ENCODE measurements at regions not wholly inside any gene's neighbourhood (a gene's known extent, or its start where the extent isn't known, plus 50 kb on each side); places are given as distances from the start of the nearest gene placed in this dataset.

DNA sequence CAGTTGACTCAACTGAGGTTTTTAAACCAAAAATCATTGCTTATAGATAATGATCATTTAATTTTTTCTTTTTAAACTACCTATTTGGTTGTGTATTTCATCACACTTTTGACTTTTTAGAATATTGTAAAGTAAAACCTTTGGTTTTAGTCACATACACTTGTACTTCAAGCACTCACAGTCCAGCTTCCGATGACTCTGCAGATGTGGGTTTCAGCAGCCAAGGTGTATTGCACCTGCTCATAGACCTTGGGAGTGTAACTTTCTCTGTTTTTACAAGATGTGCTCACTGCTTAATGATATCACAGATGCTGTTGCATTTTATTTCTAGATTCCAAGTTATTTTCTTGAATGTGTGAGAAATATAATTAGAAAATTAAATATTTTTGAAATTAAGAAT is 188.3 kb upstream of the SLC38A2 start:
- Histone ChIP-seq H3K4me1 (ENCODE audit: control insufficient read depth, extremely low read depth, insufficient read depth, low read length) (peaks cover 2% of the 10 kb centered on the region), H3K36me3 (ENCODE audit: control insufficient read depth, insufficient read depth, low read length) (no peaks in the 10 kb centered on the region), H3K4me3 (replicated peaks in 1 of 4; ENCODE audit: control extremely low read depth in 1 of 4, insufficient read depth in 1 of 4, low read depth in 3 of 4, low read length in 4 of 4) (no peak overlapping the region), H4K20me1 (ENCODE audit: control insufficient read depth, extremely low read depth, insufficient read depth, low read length) (no peaks in the 10 kb centered on the region), H3K4me2 (ENCODE audit: extremely low read depth, insufficient read depth, low read length) (no peak overlapping the region), H3K9ac (ENCODE audit: insufficient read depth, low read length) (no peak overlapping the region), H3K27ac (ENCODE audit: insufficient read depth, low read length) (no peak overlapping the region), H3K9me3 (ENCODE audit: control insufficient read depth, insufficient read depth, low read depth, low read length) (no peaks in the 10 kb centered on the region), H2AFZ (ENCODE audit: low read length) (no peak overlapping the region), H3K27me3 (ENCODE audit: control insufficient read depth, insufficient read depth, low read length) (no peaks in the 10 kb centered on the region), H3K79me2 (ENCODE audit: control insufficient read depth, insufficient read depth, low read length) (no peaks in the 10 kb centered on the region)
- peak in 1 of 2 donors; percentile 34 for DNase-seq (ENCODE audit: low read depth in 2 of 2)
- TF ChIP-seq CTCF (conservative IDR thresholded peaks at IDR 0.05 in 1 of 2, IDR thresholded peaks at IDR 0.05 in 1 of 2; ENCODE audit: low read depth in 1 of 2, low read length in 2 of 2), result no peak
- no peak for TF ChIP-seq EZH2 (IDR thresholded peaks at IDR 0.05; ENCODE audit: low read length, missing control alignments)

- H3K79me2 ChIP-seq (ENCODE audit: control insufficient read depth, insufficient read depth, low read length), result no peaks in the 10 kb centered on the region
- no peaks in the 10 kb centered on the region for H4K20me1 ChIP-seq (ENCODE audit: control insufficient read depth, extremely low read depth, insufficient read depth, low read length)
- H3K4me2 ChIP-seq (ENCODE audit: extremely low read depth, insufficient read depth, low read length), result no peak overlapping the region
- H3K36me3 ChIP-seq (ENCODE audit: control insufficient read depth, insufficient read depth, low read length), result no peaks in the 10 kb centered on the region
- TF ChIP-seq EZH2 (IDR thresholded peaks at IDR 0.05; ENCODE audit: low read length, missing control alignments), result no peak
- TF ChIP-seq CTCF (conservative IDR thresholded peaks at IDR 0.05 in 1 of 2, IDR thresholded peaks at IDR 0.05 in 1 of 2; ENCODE audit: low read depth in 1 of 2, low read length in 2 of 2), result no peak
- peaks cover 2% of the 10 kb centered on the region for H3K4me1 ChIP-seq (ENCODE audit: control insufficient read depth, extremely low read depth, insufficient read depth, low read length)
- DNase-seq (ENCODE audit: low read depth in 2 of 2), result no peak
- H3K27me3 ChIP-seq (ENCODE audit: control insufficient read depth, insufficient read depth, low read length), result no peaks in the 10 kb centered on the region
- no peak overlapping the region for H3K4me3 ChIP-seq (replicated peaks in 1 of 4; ENCODE audit: control extremely low read depth in 1 of 4, insufficient read depth in 1 of 4, low read depth in 3 of 4, low read length in 4 of 4)
- no peak overlapping the region for H3K27ac ChIP-seq (ENCODE audit: insufficient read depth, low read length)
- H3K9ac ChIP-seq (ENCODE audit: insufficient read depth, low read length), result no peak overlapping the region
- peak overlapping the region; percentile 5 for H2AFZ ChIP-seq (ENCODE audit: low read length)
- no peaks in the 10 kb centered on the region for H3K9me3 ChIP-seq (ENCODE audit: control insufficient read depth, insufficient read depth, low read depth, low read length)
Measured at GRCh38 chr12:46560089-46560488, 187.5 kb upstream of the SLC38A2 start.

DNA sequence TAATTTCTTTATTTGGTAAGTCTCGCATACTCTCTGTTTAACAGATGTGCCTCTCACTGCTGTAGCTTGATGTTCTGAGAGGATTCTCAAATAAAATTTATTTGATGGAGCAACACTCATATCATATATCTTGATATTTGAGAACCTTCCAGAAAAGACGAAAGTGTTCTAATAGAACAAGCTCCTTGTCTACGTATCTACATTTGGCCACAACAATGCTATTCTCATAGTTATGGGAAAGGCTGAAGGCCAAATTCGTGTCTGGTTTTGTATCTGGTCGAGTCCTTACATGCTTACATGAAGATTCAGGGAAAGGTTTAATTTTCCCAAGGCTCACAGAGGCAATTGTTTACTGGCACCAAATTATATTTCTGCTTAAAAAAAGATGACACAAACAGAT is 186.7 kb upstream of the SLC38A2 start:
- Histone ChIP-seq H2AFZ (ENCODE audit: low read length) (no peak overlapping the region), H3K27ac (ENCODE audit: insufficient read depth, low read length) (peak overlapping the region; percentile 22)

More for the DNA sequence above, 186.7 kb upstream of the SLC38A2 start:
- DNase-seq (ENCODE audit: low read depth in 2 of 2), result peak in 1 of 2 donors; percentile 71
- Histone ChIP-seq H3K79me2 (ENCODE audit: control insufficient read depth, insufficient read depth, low read length) (no peaks in the 10 kb centered on the region), H3K4me2 (ENCODE audit: extremely low read depth, insufficient read depth, low read length) (peak overlapping the region; percentile 10), H3K27me3 (ENCODE audit: control insufficient read depth, insufficient read depth, low read length) (no peaks in the 10 kb centered on the region), H3K36me3 (ENCODE audit: control insufficient read depth, insufficient read depth, low read length) (no peaks in the 10 kb centered on the region), H4K20me1 (ENCODE audit: control insufficient read depth, extremely low read depth, insufficient read depth, low read length) (no peaks in the 10 kb centered on the region), H3K4me1 (ENCODE audit: control insufficient read depth, extremely low read depth, insufficient read depth, low read length) (peaks cover 6% of the 10 kb centered on the region), H3K9ac (ENCODE audit: insufficient read depth, low read length) (no peak overlapping the region), H3K9me3 (ENCODE audit: control insufficient read depth, insufficient read depth, low read depth, low read length) (no peaks in the 10 kb centered on the region), H3K4me3 (replicated peaks in 1 of 4; ENCODE audit: control extremely low read depth in 1 of 4, insufficient read depth in 1 of 4, low read depth in 3 of 4, low read length in 4 of 4) (no peak overlapping the region)
- TF ChIP-seq CTCF (conservative IDR thresholded peaks at IDR 0.05 in 1 of 2, IDR thresholded peaks at IDR 0.05 in 1 of 2; ENCODE audit: low read depth in 1 of 2, low read length in 2 of 2) (no peak), EZH2 (IDR thresholded peaks at IDR 0.05; ENCODE audit: low read length, missing control alignments) (no peak)
